GM18873 (cell line): ENCODE measurements at regions not wholly inside any gene's neighbourhood (a gene's known extent, or its start where the extent isn't known, plus 50 kb on each side); places are given as distances from the start of the nearest gene placed in this dataset.

Experiments
- ATAC-seq: cut with Tn5 transposase; IDR thresholded peaks from one replicate; pipeline ENCODE4 v1.9.1; 2021; ENCODE audit warnings: mild to moderate bottlenecking, moderate library complexity, moderate number of reproducible peaks; ENCODE audit not compliant: unreplicated experiment, low FRiP score

- ATAC-seq: no peak
Observed at GRCh38 chr9:82284758-82285157, 296.2 kb downstream of the SPATA31D1 start.

- no peak for ATAC-seq
Observed at GRCh38 chr9:82295181-82295580, 306.6 kb downstream of the SPATA31D1 start.

DNA sequence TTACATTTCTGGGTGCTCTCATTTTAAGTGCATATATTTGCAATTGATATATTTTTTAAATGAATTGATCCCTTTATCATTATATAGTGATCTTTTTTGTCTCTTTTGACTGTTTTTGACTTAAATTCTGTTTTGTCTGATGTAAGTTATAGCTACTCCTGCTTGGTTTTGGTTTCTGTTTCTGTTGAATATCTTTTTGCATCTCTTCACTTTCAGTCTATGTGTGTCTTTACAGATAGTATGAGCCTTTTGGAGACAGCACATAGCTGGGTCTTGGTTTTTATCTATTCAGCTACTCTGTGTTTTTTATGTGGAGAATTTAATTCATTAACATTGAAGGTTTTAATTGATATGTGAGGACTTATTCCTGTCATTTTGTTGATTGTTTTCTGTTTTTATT is 311.3 kb downstream of the SPATA31D1 start:
- peak; percentile 63 for ATAC-seq

DNA sequence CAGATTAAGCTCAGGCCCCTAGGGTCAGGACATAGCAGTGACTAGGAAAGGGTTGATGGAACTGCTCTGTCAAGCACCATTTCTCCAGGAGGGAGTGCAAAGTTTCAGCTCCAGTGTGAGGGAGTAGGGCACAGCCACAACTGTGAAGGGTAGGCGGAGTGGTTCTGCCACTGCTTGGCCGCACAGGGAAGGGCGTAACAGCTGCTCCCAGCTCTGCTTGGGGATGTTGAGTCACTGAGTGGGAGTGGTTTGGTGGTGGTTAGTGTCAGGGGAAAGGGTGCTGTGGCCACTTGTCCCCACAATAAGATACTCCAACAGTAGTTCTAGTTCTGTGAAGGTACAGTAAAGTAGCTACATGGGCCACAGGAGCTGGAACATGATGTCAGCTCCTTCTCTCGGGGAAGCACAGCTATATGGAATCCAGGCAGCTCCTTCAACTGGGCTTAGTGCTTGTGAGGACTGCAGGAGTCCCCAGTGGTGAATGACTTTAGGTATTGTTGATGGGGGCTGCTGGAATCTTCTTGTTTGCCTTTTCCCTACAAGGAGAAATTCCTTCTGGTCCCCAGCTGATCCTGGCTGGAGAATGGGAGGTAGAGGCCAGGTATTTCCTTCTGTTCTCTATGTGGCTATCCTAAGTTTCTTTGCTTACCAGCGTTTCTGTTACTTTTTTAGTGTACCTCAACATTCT is 314.5 kb downstream of the SPATA31D1 start:
- no peak for ATAC-seq

DNA sequence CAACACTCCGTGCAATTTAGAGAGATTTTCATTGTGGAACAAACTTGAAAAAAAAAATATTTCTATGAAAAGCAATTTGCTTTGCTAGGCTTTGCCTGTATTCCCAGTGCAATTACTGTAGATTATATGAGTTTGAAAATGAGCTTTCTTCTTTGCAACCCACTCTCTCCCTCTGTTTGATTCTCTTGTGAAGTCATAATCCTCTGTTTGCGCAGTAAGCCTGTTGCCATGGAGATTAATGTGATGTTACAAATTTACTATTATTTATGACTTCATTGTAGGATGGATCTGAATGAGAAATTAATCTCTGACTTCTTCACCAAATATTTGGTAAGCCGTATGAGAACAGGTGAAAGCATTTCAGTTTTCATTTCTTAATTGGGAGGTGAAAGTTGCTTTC is 320.3 kb downstream of the SPATA31D1 start:
- ATAC-seq: no peak

GRCh38 chr9:82313697-82314096 is 325.1 kb downstream of the SPATA31D1 start:
- ATAC-seq: no peak

DNA sequence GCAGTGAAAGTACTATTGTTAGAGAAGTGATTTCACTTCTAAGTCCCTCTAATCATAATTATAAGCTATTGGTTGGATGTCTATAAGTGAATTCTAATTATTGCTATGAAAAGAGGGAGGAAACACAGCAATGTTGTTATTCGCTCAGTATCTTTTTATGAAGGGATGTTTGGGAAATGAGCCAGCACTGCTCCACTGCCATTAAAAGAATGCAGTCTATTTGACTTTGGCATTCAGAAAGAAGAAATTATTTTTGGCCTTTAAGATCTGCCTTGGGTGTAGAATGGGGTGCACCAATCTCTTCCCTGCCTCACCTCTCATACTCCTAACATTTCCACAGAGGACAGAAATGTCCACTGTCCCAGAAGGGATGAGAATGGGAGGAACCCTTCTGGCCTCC is 332.0 kb downstream of the SPATA31D1 start:
- no peak for ATAC-seq

DNA sequence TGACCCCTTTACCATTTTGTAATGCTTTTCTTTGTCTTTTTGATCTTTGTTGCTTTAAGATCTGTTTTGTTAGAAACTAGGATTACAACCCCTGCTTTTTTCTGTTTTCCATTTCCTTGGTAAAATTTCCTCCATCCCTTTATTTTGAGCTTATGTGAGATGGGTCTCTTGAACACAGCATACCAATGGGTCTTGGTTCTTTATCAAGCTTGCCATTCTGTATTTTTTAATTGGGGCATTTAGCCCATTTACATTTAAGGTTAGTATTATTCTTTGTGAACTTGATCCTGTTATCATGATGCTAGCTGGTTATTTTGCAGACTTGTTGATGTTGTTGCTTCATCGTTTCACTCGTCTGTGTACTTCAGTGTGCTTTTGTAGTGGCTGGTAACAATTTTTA is 337.3 kb downstream of the SPATA31D1 start:
- ATAC-seq: no peak

DNA sequence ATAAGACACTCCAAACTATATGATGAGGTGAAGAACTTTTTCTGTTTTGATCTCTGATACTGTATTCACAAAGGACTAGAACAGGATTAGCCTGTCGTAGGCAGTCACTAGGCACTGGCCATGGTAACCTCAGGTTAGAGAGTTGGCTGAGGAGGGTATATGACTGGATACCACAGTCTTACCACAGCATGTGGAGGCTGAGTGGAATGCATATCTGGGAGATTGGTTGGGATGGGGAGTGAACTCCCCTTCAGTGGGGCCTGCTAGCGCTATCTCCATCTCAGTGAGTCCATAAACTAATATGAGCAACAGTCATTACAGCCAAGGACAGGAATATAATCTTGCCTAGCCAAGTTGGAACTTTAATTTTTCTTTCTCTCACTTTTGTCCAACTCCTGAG is 339.1 kb downstream of the SPATA31D1 start:
- no peak for ATAC-seq

DNA sequence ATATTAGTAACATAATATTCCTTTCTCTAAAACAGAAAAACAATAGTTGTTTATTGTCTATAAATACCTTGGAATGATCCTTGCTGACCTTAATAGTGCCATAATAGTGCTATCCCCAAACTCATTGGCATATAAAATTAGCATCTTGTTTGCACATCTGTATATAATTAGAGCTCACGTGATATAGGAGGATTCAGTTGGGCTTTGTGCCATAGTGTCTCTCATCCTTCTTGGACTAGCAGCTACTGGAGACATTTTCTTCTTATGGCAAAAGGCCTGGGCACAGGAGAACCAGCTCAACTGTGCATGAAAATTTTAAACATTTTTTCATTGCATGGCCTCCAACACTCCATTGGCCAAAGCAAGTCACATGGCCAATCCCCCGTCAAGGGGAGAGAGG is 342.5 kb downstream of the SPATA31D1 start:
- no peak for ATAC-seq

DNA sequence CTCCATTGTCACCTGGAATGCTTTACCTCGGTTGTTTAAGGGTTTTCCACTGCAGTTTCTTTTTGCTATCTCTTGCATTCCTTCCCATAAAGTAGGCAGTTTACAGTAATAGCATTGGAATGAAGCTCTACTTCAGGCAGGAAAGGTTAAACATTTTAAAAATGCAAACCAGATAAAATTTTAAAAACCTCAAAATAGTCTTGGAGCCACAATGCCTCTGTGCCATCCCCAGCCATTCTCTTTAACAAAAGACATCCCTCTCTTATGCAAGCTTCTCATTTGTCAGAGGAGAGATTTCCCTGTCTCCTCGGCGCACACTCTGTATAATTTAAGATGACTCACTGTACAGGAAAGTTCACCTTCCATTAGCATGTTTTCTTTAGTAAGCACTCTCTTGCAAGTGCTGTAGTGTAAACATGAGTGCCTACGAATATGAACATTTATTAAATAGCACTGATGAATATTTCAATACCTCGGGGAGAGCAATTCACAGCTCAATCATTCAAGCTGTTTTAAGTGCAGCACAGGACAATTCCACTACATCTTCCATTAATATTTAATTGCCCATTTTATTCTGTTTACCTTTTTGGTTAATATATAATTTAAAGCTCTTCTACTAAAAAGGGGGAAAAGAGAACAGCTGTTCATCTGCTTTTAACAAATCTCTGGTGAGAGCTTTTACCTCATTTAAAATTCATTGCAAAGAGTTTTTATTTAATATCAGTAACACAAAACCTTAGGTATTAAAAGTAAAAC is 343.6 kb downstream of the SPATA31D1 start:
- no peak for ATAC-seq

- ATAC-seq: no peak
Observed at GRCh38 chr9:82332774-82333152, 344.2 kb downstream of the SPATA31D1 start.

DNA sequence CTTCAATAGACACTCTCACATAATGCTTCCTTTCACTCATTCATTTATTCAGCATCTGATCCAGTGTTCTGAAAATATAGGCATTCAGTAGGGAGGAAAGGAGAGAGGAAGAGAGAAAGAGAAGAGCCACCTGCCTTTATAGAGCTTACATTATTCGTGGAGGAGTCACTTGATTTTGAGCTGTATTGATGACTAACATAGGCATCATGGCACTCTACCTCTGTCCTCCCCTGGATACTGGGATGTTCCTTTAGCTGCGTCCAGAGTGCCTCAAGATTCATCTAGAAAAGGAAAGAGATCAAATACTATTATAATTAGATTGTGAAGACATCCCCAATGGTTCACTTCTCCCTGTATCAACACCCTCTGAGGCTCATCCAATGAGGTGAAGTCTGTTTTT is 345.1 kb downstream of the SPATA31D1 start:
- no peak for ATAC-seq

DNA sequence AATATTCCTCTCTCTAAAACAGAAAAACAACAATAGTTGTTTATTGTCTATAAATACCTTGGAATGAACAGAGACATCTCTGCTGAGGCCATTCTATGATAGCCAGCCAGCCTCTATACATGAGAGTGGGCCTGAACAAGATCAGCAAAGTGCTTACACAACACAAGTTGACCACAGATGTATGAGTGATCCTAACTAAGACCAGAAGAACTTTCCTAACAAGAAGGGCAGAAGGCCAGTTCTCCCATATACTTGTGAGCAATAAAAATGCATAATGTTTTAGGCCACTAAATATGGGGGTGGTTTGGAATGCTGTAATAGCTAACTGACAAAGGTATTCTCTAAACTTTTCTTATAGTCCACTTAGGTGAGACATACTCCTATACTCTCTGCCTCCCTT is 345.7 kb downstream of the SPATA31D1 start:
- no peak for ATAC-seq

DNA sequence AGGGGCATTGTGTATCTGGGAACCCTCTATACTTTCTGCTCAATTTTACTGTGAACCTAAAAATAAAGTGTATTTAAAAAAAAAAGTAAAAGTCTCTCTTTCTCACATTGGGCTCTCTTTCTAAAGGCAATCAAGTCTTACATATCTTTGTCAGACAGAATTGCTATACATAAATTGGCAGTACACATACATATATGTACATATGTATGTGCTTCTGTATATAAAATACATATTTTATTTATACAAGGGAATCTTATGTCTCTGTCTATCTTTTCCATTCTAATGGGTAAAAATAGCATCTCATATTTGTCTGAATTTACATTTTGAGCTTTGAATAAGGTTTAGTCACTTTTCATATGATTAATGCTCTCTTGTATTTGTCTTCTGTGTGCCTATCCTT is 348.8 kb downstream of the SPATA31D1 start:
- ATAC-seq: no peak

DNA sequence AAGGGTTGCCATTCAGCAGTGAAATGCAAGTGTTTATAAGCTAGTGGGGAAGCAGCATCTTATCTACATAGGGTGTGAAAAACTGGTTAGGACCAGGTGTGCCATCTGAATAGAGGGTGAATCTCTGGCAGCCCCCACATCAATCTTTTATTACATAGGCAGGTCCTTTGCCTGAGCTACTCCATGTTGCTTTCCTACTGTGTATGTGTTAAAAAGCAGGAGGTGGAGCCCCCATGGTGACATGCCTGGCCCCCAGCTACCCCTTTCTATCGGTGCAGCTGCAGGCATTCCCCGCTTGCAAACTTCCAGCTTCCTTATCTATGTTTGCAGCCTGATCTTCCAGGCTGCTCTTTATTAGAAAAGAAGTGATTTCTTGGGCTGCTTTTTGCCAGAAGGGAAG is 353.5 kb downstream of the SPATA31D1 start:
- no peak for ATAC-seq

GRCh38 chr9:82346040-82346439 is 357.5 kb downstream of the SPATA31D1 start:
- ATAC-seq: no peak

GRCh38 chr9:82353631-82354278 is 365.2 kb downstream of the SPATA31D1 start:
- ATAC-seq: no peak

DNA sequence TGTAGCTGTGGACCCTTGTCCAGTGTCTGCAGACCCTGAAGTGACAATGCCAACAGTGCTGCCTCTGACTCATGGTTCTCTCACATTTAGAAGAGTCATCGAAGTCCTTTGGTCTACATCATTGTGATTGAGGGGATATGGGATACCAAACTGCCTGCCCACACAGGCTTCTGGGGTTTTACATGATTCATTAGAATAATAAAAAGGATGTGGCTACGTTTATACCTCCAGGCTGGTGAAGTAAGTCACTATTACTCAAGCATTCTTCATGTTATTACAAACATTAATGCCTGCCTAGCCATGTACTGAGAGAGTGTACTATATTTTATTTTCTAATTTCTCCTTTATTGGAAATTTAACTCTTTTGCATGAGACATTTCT is 365.7 kb downstream of the SPATA31D1 start:
- ATAC-seq: no peak

DNA sequence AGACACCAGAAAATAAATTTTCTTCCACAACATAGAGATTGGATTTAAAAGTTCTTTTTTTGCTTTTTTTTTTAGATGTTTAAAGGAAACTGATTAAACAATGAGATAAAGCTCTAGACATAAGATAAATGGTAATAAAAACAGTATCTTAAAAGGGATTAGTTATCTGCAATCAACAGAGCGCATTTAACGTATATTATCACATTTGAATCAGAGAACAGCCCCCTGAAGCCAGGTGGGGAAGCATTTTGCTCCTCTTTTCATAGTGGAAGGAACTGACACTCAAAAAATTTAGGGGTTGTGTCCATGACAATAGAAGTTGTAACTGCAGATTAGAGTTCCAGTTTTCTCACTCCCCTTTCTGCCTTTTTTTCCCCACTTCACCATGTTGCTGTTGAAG is 367.6 kb downstream of the SPATA31D1 start:
- no peak for ATAC-seq

DNA sequence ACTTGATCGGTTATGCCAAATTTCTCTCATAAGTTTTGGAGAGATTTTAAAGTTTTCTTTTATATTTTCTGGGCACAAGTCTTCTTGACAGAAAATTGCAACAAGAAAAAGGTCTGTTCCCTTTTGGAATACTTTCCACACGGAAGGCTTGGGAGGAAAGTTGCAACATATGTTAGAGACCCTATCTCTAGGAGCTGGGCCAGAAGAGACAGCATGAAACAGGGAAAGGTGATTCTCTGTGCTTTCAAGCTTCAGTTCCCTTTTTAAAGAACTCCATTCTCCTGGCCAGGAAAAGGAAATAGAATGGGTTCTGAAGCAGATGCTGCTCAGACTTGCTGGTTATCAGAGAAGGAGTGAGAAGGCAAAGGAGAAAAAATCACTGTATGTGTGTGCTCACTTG is 368.3 kb downstream of the SPATA31D1 start:
- ATAC-seq: no peak

- ATAC-seq: no peak
Observed at GRCh38 chr9:82363198-82363597, 374.6 kb downstream of the SPATA31D1 start.
